Liver (tissue), 8 donors: ENCODE measurements at regions not wholly inside any gene's neighbourhood (a gene's known extent, or its start where the extent isn't known, plus 50 kb on each side); places are given as distances from the start of the nearest gene placed in this dataset.

Experiments
- DNase-seq: peaks from one replicate; pipeline ENCODE4 v3.0.0-alpha.2; 2017; ENCODE audit warnings: low spot score
- H3K27ac ChIP-seq, 2 donors: one replicate each; pipeline ENCODE4 v1.7.0; 2013; ENCODE audit warnings: inconsistent platforms in 2 of 2, low read length in 2 of 2, control low read depth in 1 of 2, low read depth in 1 of 2, mild to moderate bottlenecking in 1 of 2
- H3K27me3 ChIP-seq, 4 donors: one replicate each; pipeline versions ENCODE4 v1.6.1 to v1.7.0; 2013; ENCODE audit warnings: low read length in 3 of 4, inconsistent platforms in 1 of 4, mild to moderate bottlenecking in 1 of 4, moderate library complexity in 1 of 4; ENCODE audit not compliant: control insufficient read depth in 4 of 4, insufficient read depth in 4 of 4
- H3K36me3 ChIP-seq, 4 donors: one replicate each; pipeline versions ENCODE4 v1.6.1 to v1.7.0; 2013; ENCODE audit warnings: low read length in 3 of 4, mild to moderate bottlenecking in 3 of 4, low read depth in 1 of 4, moderate library complexity in 1 of 4; ENCODE audit not compliant: control insufficient read depth in 4 of 4, insufficient read depth in 3 of 4
- H3K4me1 ChIP-seq, 4 donors: one replicate each; pipeline versions ENCODE4 v1.6.1 to v1.7.0; 2013; ENCODE audit warnings: low read length in 3 of 4, mild to moderate bottlenecking in 3 of 4, moderate library complexity in 1 of 4; ENCODE audit not compliant: control insufficient read depth in 4 of 4, insufficient read depth in 4 of 4
- H3K4me3 ChIP-seq, 3 donors: one replicate each; pipeline versions ENCODE4 v1.6.1 to v1.7.0; 2013; ENCODE audit warnings: low read length in 3 of 3, control low read depth in 1 of 3, low read depth in 1 of 3, mild to moderate bottlenecking in 1 of 3
- H3K9ac ChIP-seq, 2 donors: one replicate each; pipeline ENCODE4 v1.7.0; 2013; ENCODE audit warnings: low read length in 2 of 2, mild to moderate bottlenecking in 2 of 2, moderate library complexity in 2 of 2, control low read depth in 1 of 2, low read depth in 1 of 2
- H3K9me3 ChIP-seq, 4 donors: one replicate each; pipeline versions ENCODE4 v1.6.1 to v1.7.0; 2013; ENCODE audit warnings: low read length in 3 of 4; ENCODE audit not compliant: control insufficient read depth in 4 of 4
- ATF3 ChIP-seq: IDR thresholded peaks from 2 replicates; pipeline ENCODE4 v1.6.1; 2016; ENCODE audit warnings: antibody characterized with exemption
- CTCF ChIP-seq: fragments of 150-350 bp; IDR thresholded peaks from 2 replicates; pipeline ENCODE4 v1.5.1; 2017; ENCODE audit warnings: improper control_type of control experiment, low read depth, low read length; ENCODE audit not compliant: missing input control
- EGR1 ChIP-seq, 2 donors: IDR thresholded peaks; 2 replicates each; pipeline ENCODE4 v1.6.1; 2016 to 2018; ENCODE audit warnings: antibody characterized with exemption in 2 of 2, low read depth in 2 of 2
- FOXA1 ChIP-seq: IDR thresholded peaks from 2 replicates; pipeline ENCODE4 v1.6.1; 2016; ENCODE audit warnings: antibody characterized with exemption
- FOXA2 ChIP-seq: IDR thresholded peaks from 2 replicates; pipeline ENCODE4 v1.6.1; 2016; ENCODE audit warnings: antibody characterized with exemption
- HNF4A ChIP-seq, 2 donors: conservative IDR thresholded peaks; 2 replicates each; pipeline ENCODE4 v1.6.1; 2016; ENCODE audit warnings: antibody characterized with exemption in 2 of 2, mild to moderate bottlenecking in 2 of 2
- JUND ChIP-seq, 2 donors: IDR thresholded peaks; 2 replicates each; pipeline ENCODE4 v1.6.1; 2016; ENCODE audit warnings: antibody characterized with exemption in 2 of 2
- MAX ChIP-seq: IDR thresholded peaks from 2 replicates; pipeline ENCODE4 v1.6.1; 2016; ENCODE audit warnings: antibody characterized with exemption
- NR2F2 ChIP-seq: IDR thresholded peaks from 2 replicates; pipeline ENCODE4 v1.6.1; 2016; ENCODE audit warnings: antibody characterized with exemption
- RAD21 ChIP-seq, 2 donors: IDR thresholded peaks; 2 replicates each; pipeline ENCODE4 v1.6.1; 2016; ENCODE audit warnings: antibody characterized with exemption in 2 of 2, mild to moderate bottlenecking in 2 of 2
- REST ChIP-seq: IDR thresholded peaks from 2 replicates; pipeline ENCODE4 v1.6.1; 2016; ENCODE audit warnings: antibody characterized with exemption, mild to moderate bottlenecking
- TAF1 ChIP-seq: conservative IDR thresholded peaks from 2 replicates; pipeline ENCODE4 v1.6.1; 2016; ENCODE audit warnings: antibody characterized with exemption, mild to moderate bottlenecking
- ZBTB33 ChIP-seq: IDR thresholded peaks from 2 replicates; pipeline ENCODE4 v1.6.1; 2016; ENCODE audit warnings: antibody characterized with exemption
- WGBS: extraction: QIAGEN DNeasy Blood & Tissue Kit; methylation state at CpG from one replicate; pipeline ENCODE4 v1.1.7; 2013; 5-methylcytosine and 5-hydroxymethylcytosine counted together
- donor health status: healthy.
- donor health status: healthy.
- donor health status: healthy.
- donor health status: healthy.
- donor health status: healthy.

- Histone ChIP-seq H3K4me1 (no peaks in the 10 kb centered on the region), H3K36me3 (no peaks in the 10 kb centered on the region), H3K9ac (no peak overlapping the region), H3K4me3 (no peak overlapping the region), H3K9me3 (no peaks in the 10 kb centered on the region), H3K27me3 (no peaks in the 10 kb centered on the region), H3K27ac (no peak overlapping the region)
- 63% methylated on average over 7 of the region's 7 CpGs for WGBS
- TF ChIP-seq CTCF (no peak), ZBTB33 (no peak), HNF4A (conservative IDR thresholded peaks at IDR 0.05) (no peak), ATF3 (no peak), NR2F2 (no peak), EGR1 (IDR thresholded peaks at IDR 0.05; ENCODE audit: low read depth in 2 of 2) (no peak), RAD21 (IDR thresholded peaks at IDR 0.05) (no peak)
- DNase-seq: no peak
Measured at GRCh38 chr4:171221181-171221580, 592.0 kb upstream of the GALNTL6 start.

- Histone ChIP-seq H3K4me1 (no peaks in the 10 kb centered on the region), H3K9me3 (no peaks in the 10 kb centered on the region), H3K27me3 (no peaks in the 10 kb centered on the region), H3K4me3 (no peak overlapping the region), H3K27ac (no peak overlapping the region), H3K36me3 (no peaks in the 10 kb centered on the region), H3K9ac (no peak overlapping the region)
- no peak for DNase-seq
- TF ChIP-seq TAF1: no peak
- no peak for TF ChIP-seq NR2F2
- WGBS: 49% methylated on average over 2 of the region's 2 CpGs
Measured at GRCh38 chr4:171203425-171203824, 609.8 kb upstream of the GALNTL6 start.

- DNase-seq: no peak
- Histone ChIP-seq H3K9me3 (no peaks in the 10 kb centered on the region), H3K9ac (no peak overlapping the region), H3K4me3 (no peak overlapping the region), H3K27ac (no peak overlapping the region), H3K27me3 (no peaks in the 10 kb centered on the region), H3K36me3 (no peaks in the 10 kb centered on the region), H3K4me1 (no peaks in the 10 kb centered on the region)
- TF ChIP-seq MAX (no peak), FOXA1 (no peak), FOXA2 (no peak), REST (no peak), EGR1 (IDR thresholded peaks at IDR 0.05; ENCODE audit: low read depth in 2 of 2) (no peak), JUND (IDR thresholded peaks at IDR 0.05) (no peak)
- 74% methylated on average over 4 of the region's 4 CpGs for WGBS
Measured at GRCh38 chr4:171202908-171203307, 610.3 kb upstream of the GALNTL6 start.
